GM19438 (cell line): ENCODE measurements at regions not wholly inside any gene's neighbourhood (a gene's known extent, or its start where the extent isn't known, plus 50 kb on each side); places are given as distances from the start of the nearest gene placed in this dataset.

Experiments
- ATAC-seq: cut with Tn5 transposase; IDR thresholded peaks from one replicate; pipeline ENCODE4 v1.9.1; 2021; ENCODE audit warnings: low read depth; ENCODE audit not compliant: unreplicated experiment

DNA sequence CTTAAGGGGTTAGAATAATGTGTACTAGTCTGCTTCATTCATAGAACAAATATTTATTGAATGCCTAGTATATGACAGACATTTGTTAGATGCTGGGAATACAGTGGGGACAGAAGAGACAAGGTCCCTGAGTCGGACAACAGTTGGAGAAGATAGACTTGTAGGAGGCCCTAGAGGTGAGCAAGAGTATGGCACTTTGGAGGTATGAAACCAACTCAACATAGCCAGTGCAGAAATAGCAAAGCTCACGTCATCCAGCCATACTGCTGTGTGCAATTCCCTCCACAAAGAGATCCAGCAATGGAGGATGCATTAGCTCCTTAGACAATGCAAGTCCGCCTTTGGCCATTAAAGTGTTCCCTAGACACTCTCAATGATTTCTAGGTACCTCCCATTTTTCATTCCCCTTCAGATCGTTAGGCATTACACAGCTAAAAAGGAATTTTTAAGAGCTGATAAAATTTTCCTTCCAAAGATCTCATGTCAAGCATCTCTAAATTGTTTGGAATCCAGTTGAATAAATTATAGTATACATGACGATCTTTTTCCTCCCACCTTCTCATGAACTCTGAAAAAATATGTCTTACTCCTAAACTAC is 1949.6 kb upstream of the WWC1 start:
- no peak for ATAC-seq

GRCh38 chr5:166342402-166342801 is 1949.0 kb upstream of the WWC1 start:
- ATAC-seq: no peak

- no peak for ATAC-seq
Measured at GRCh38 chr5:166346726-166347374, 1944.6 kb upstream of the WWC1 start.

- ATAC-seq: no peak
Measured at GRCh38 chr5:166349046-166349445, 1942.4 kb upstream of the WWC1 start.

DNA sequence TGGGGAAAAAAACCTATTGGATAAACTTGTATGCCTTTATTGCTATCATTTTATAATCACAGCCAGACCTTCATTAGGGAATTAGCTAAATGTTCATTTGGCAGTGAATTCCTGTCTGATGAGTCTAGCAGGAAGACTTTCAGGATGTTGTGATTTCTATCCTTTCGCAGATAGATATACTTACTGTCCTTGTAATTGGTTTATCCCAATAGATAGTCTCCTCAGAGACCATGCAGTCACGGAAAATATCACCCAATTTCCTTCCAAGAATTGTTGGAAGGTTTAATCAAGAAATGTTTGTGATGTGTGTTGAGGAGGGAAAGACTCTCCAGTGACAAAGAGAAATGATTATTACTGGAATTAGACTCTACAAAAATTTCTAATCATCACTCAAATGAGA is 1937.9 kb upstream of the WWC1 start:
- no peak for ATAC-seq

GRCh38 chr5:166354332-166354731 is 1937.1 kb upstream of the WWC1 start:
- no peak for ATAC-seq

DNA sequence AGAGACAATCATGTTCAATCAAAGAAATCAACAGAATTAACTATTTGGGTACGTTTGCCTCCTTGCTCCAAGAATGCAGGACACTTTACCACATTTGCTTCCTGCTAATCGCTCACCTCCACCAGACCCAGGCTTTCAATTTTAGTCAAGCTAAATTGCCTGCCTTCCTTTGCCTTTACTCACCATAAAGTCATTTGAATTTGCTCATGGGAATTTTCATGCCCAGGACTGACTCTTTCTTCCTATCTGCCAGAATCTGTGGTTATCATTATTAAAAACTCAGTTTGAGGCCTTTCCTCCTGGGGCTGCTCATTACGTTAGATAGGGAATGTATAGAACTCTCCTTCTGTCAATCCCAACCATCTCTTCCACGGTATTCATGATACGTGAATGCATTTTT is 1935.3 kb upstream of the WWC1 start:
- no peak for ATAC-seq

- ATAC-seq: no peak
Measured at GRCh38 chr5:166358127-166358830, 1933.2 kb upstream of the WWC1 start.

DNA sequence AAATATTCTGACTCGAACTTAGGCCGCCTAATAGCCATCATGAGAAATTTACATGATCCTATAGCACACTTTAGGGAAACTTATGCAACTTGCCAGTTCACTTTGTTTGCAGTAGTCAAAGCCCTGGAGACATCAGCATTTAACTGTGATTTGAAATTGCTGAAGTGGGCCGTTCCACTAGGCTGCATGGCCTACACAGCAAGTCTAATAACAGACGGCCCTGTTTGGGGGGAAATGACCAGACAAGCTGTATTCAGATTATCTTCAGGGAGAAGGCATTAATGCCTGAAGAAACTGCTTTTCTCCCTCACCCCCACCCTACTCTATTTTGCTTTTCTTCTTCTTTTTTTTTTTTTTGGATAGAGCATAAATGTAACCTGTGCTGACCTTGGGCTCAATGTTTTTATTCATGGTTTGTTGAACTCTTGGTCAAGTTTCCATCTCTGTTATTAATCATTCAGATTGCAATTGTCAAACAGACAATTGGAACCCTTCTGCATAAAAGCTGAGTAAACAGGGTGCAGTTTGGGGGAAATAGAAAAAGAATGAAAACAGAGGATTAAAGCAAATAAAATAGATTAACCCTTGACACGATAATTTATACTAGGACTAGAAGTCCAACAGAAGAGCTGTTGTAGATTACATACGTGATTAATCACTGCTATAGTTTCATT is 1928.2 kb upstream of the WWC1 start:
- no peak for ATAC-seq

DNA sequence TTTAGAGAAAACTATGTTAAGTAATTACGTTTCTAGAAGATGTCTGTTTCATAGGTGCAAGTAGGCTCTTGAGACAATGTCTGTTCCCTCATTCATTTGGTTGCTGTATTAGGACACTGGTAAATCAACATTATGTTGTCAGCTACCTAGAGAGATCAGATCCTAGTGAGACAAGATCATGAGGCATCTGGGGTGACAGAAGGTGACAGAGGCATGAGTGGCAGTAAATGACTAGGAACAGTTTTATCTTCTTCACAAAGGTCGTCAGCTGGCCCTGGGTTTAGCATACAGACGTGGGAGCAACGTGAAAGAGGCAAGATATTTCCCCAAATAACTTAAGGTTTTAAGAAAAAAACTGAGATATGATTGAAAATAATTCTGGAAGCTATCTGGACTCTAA is 1926.3 kb upstream of the WWC1 start:
- no peak for ATAC-seq

DNA sequence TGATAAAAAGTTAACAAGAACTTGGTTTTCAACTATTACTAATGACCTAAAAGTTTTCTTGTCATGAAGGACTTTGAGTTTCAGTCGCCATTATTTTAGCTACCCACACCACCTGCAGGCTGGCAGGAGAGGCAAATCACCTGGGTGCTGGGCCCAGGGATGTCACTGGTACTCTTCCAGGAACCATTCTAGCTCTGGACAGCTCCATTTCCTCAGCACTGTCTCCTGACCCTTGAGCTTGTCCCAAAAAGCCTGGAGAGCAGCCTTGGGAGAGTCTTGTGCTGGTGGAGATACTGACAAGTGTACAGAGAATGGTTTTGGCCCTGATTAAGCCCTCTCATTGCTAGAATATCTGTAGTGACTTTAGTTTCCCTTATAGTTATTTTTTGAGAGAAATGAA is 1924.1 kb upstream of the WWC1 start:
- ATAC-seq: no peak

GRCh38 chr5:166369346-166369745 is 1922.1 kb upstream of the WWC1 start:
- no peak for ATAC-seq

GRCh38 chr5:166369807-166370206 is 1921.6 kb upstream of the WWC1 start:
- no peak for ATAC-seq

GRCh38 chr5:166370928-166371690 is 1920.3 kb upstream of the WWC1 start:
- no peak for ATAC-seq

- no peak for ATAC-seq
Measured at GRCh38 chr5:166373817-166374216, 1917.6 kb upstream of the WWC1 start.

- ATAC-seq: no peak
Measured at GRCh38 chr5:166377756-166378155, 1913.7 kb upstream of the WWC1 start.

GRCh38 chr5:166379517-166379916 is 1911.9 kb upstream of the WWC1 start:
- ATAC-seq: no peak

DNA sequence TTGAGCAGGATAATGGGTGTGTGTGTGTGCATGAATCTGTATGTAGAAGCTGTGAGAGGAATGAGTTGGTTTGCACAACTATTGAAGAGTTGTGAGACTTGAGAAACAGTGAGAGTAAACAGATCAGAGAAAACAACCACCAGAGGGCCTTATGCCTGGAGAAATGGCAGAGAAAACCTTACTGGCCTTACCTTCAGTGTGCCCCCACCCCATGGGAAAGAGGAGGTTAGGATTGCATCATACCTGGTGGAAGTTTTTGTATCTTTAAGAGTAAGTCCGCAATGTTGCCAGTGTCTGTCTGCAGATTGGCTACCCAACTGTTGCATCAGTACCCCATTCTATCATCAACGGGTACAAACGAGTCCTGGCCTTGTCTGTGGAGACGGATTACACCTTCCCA is 1909.4 kb upstream of the WWC1 start:
- ATAC-seq: no peak

- no peak for ATAC-seq
Measured at GRCh38 chr5:166398131-166398530, 1893.3 kb upstream of the WWC1 start.

- no peak for ATAC-seq
Measured at GRCh38 chr5:166399781-166400180, 1891.7 kb upstream of the WWC1 start.

DNA sequence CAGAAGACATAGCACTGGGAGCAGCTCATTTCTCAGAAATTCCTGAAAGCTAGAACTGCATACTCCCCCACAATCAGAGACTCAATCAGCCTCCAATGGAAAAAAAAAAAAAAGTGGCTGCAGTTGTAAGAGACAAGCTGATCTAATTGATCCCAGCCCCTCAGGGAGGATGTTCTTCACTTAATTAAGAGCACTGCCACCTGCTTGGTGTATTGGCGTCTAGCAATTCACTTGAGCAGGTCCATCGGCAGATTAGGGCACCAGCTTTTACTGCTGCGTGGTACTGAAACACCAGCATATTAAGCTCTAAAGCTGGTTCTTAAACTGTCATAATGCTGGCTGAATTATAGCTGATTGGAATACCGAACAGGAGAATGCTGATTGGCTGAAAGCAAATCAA is 1890.1 kb upstream of the WWC1 start:
- ATAC-seq: no peak
